IPS DF 6.9 (cell line): ENCODE measurements at regions not wholly inside any gene's neighbourhood (a gene's known extent, or its start where the extent isn't known, plus 50 kb on each side); places are given as distances from the start of the nearest gene placed in this dataset.
A peak's percentile ranks its signal among the peaks of the same experiment; 100 is the strongest.

Source experiments
- DNase-seq: peaks from one replicate; pipeline ENCODE4 v3.0.0-alpha.2; 2013; ENCODE audit warnings: low read depth, low spot score
- H3K27ac ChIP-seq: one replicate; pipeline ENCODE4 v1.5.1; 2013; ENCODE audit warnings: low read length, control low read depth
- H3K27me3 ChIP-seq: 2 replicates; pipeline ENCODE4 v1.6.1; 2013; ENCODE audit warnings: mild to moderate bottlenecking, low read length; ENCODE audit not compliant: control insufficient read depth, insufficient read depth
- H3K36me3 ChIP-seq: 2 replicates; pipeline ENCODE4 v1.6.1; 2013; ENCODE audit warnings: low read length; ENCODE audit not compliant: control insufficient read depth, insufficient read depth
- H3K4me1 ChIP-seq: 2 replicates; pipeline ENCODE4 v1.6.1; 2013; ENCODE audit warnings: low read length; ENCODE audit not compliant: control insufficient read depth, insufficient read depth
- H3K4me3 ChIP-seq: 2 replicates; pipeline ENCODE4 v1.5.1; 2013; ENCODE audit warnings: mild to moderate bottlenecking, low read length
- H3K9me3 ChIP-seq: 2 replicates; pipeline ENCODE4 v1.6.1; 2013; ENCODE audit warnings: low read length, inconsistent platforms; ENCODE audit not compliant: control insufficient read depth, insufficient read depth
- WGBS: extraction: QIAGEN DNeasy Blood & Tissue Kit; methylation state at CpG from one replicate; pipeline ENCODE4 v1.1.7; 2013; ENCODE audit warnings: mixed read lengths, missing lambda C conversion rate; ENCODE audit not compliant: insufficient read length, insufficient coverage; 5-methylcytosine and 5-hydroxymethylcytosine counted together

DNA sequence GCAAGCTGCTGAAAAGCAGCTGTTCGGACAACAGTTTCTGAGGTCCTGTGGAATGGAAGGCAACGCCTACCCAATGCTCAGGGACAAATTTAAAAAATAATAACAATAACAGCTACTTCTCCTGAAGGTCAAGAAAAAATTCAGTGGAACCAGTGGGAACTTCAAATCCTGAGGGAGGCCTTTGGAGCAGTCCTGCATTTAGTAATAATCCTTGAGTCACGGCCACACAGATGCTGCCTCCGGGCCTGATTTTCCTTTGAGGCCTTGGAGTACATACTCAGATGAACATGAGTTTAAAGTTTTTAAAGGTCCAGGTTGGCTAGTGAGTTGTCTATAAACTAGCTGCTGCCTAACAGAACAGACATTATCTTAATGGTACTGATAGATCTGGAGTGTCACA, 268.0 kb downstream of the MSRB3 start:
- Histone ChIP-seq H3K9me3 (no peaks in the 10 kb centered on the region), H3K4me3 (no peak overlapping the region), H3K4me1 (no peaks in the 10 kb centered on the region), H3K27me3 (no peaks in the 10 kb centered on the region), H3K36me3 (no peaks in the 10 kb centered on the region), H3K27ac (no peak overlapping the region)
- WGBS = no CpG with 5 or more reads among the region's 4 CpGs
- DNase-seq = no peak

- DNase-seq = peak; percentile 82
- Histone ChIP-seq H3K9me3 (peaks cover 2% of the 10 kb centered on the region; the same call in 1 of the 2 replicates), H3K36me3 (no peaks in the 10 kb centered on the region), H3K4me1 (no peaks in the 10 kb centered on the region), H3K27me3 (no peaks in the 10 kb centered on the region), H3K4me3 (no peak overlapping the region), H3K27ac (no peak overlapping the region)
- whole genome bisulfite sequencing = no CpG with 5 or more reads among the region's 22 CpGs
Observed at GRCh38 chr12:65556676-65557437, 267.4 kb upstream of the HMGA2 start.

DNA sequence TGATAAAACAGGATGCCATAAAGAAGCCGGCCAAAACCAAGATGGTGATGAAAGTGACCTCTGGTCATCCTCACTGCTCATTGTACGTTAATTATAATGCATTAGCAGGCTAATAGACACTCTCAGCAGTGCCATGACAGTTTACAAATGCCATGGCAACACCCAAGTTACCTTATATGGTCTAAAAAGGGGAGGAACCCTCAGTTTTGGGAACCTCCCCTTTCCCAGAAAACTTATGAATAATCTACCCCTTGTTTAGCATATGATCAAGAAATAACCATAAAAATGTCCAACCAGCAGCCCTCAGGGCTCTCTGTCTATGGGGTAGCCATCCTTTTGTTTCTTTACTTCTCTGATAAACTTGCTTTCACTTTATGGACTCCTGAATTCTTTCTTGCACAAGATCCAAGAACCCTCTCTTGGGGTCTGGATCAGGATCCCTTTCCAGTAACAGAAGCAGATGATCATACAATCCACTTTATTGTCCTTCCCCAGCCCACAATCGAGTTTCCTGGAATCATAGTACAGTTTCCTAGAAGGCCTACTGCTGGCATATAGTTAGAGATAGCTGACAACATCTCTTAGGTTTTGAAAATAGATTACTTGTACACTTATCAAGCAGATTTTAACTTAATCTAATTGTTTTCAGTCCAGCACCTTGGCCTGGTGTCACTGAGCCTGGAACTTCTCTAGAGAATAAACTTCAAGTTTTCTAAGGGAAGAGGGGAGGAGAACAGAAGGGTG, 266.7 kb upstream of the HMGA2 start:
- no CpG with 5 or more reads among the region's 3 CpGs for WGBS
- Histone ChIP-seq H3K27ac (no peak overlapping the region), H3K4me3 (no peak overlapping the region), H3K9me3 (peaks cover 2% of the 10 kb centered on the region; the same call in 1 of the 2 replicates), H3K27me3 (no peaks in the 10 kb centered on the region), H3K4me1 (no peaks in the 10 kb centered on the region), H3K36me3 (no peaks in the 10 kb centered on the region)
- no peak for DNase-seq

DNA sequence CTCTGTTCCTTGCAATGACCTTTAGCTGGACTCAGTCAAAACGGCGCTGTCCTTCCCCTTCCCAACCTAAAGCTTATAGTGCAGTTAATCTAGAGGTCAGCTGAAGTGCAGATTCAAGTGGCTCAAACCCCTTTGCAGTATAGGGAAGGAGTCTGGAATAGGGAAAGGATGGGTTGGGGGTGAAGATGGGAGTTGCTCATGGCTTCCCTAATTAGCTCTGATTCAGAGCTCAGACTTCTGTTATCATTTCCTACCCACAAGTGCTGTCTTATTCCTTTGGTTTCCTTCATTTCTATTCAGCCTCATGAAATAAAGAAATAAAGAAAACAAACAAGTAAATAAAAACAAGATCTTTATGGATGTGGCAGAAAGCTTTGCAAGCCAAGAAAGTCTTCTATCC, 264.0 kb upstream of the HMGA2 start:
- Histone ChIP-seq H3K27ac (no peak overlapping the region), H3K4me3 (no peak overlapping the region), H3K4me1 (no peaks in the 10 kb centered on the region), H3K27me3 (no peaks in the 10 kb centered on the region), H3K9me3 (peaks cover 2% of the 10 kb centered on the region; the same call in 1 of the 2 replicates), H3K36me3 (no peaks in the 10 kb centered on the region)
- no peak for DNase-seq
- WGBS = no CpG with 5 or more reads among the region's 2 CpGs

GRCh38 chr12:65561798-65562382, 262.4 kb upstream of the HMGA2 start:
- Histone ChIP-seq H3K27me3 (no peaks in the 10 kb centered on the region), H3K4me1 (no peaks in the 10 kb centered on the region), H3K4me3 (no peak overlapping the region), H3K27ac (no peak overlapping the region), H3K36me3 (no peaks in the 10 kb centered on the region), H3K9me3 (no peaks in the 10 kb centered on the region)
- no peak for DNase-seq
- no CpG with 5 or more reads among the region's 8 CpGs for WGBS

DNA sequence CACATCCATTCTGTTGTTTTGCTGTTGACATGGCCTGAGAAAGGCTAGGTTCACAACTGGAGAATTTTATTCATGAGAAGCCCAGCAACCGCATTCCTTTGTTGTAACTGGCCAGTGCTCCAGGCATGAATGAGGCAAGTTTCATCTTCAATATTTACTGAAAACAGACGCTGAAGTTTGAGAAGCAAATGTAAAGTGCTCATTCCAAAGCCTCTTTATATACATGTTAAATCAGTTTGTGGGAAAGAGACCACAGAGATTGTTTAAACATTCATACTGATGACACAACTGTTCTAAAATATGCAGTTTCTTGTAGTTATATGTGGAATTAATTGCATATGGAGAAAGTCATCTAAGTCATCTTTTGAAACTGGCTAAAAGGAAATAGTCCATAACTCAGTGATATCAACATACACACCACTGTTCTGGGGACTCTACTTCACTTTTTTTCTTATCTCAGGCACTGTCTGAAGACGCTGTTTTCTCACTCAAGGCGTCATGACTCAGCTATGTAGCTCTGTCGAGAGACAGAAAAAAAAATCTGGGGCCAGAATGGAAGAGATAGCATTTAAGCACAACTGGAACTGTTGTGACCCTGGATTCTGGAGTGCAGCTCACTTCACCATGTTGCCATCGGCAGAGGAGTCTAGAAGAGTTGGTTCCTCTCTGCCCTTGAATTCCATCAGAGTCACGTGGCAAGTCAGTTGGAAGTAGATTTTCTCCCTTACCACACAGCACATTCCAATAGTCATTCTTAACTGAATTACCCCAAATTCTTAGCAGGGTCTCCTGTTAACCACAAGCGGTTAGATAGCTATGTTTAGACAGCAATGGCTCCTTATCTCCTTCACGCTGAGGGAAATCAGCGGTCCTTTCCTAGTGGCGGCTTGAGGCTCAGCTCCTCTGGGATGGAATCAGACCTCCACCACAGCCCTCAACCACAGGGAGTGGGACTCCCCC, 258.4 kb upstream of the HMGA2 start:
- no peaks in the 10 kb centered on the region for H3K9me3 ChIP-seq
- H3K27me3 ChIP-seq = no peaks in the 10 kb centered on the region
- H3K36me3 ChIP-seq = no peaks in the 10 kb centered on the region
- no peaks in the 10 kb centered on the region for H3K4me1 ChIP-seq
- no CpG with 5 or more reads among the region's 11 CpGs for WGBS
- no peak overlapping the region for H3K27ac ChIP-seq
- no peak overlapping the region for H3K4me3 ChIP-seq
- DNase-seq = no peak

DNA sequence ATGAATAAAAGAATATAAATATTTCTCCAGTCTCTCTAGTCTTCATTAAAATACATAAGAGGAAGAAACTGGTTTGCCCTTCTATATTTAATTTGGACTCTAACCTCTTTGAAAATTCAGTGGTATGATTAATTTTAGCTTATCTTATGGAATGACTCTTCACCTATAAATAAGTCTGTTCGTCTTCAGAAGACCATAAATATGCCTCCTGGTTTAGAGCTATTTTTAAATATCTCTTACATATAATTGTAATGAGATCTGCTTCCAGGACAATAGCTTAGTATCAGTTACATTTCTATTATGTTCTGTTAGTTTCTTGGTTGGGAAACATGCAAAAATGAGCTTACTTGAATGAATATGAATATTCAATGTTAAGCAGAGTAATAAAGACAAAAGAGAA, 257.5 kb upstream of the HMGA2 start:
- WGBS = no CpG with 5 or more reads among the region's 1 CpG
- H3K4me1 ChIP-seq = no peaks in the 10 kb centered on the region

DNA sequence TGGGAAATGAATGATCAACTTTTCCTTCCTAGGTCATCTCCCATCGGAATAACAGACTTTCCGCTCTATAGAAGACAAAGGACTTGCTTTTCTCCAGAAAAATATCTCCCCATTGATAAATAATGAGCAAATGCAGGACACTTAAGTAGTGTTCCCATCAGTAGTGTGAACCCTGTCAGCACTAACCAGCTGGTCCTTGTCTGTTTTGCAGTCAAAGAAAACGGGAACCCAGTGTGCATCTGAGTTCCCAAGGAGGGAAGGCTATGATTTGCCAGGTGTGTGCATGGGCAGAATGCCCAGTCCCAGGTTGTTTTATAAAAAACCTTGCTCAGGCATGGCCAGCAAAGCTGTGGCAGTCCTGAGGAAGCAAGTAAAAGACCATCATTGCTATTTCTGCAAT, 256.5 kb upstream of the HMGA2 start:
- Histone ChIP-seq H3K4me1 (no peaks in the 10 kb centered on the region), H3K4me3 (no peak overlapping the region), H3K27me3 (no peaks in the 10 kb centered on the region), H3K9me3 (no peaks in the 10 kb centered on the region), H3K36me3 (no peaks in the 10 kb centered on the region), H3K27ac (no peak overlapping the region)
- DNase-seq = no peak
- no CpG with 5 or more reads among the region's 3 CpGs for WGBS

More for the DNA sequence above, 257.5 kb upstream of the HMGA2 start:
- DNase-seq = no peak
- Histone ChIP-seq H3K27ac (no peak overlapping the region), H3K36me3 (no peaks in the 10 kb centered on the region), H3K9me3 (no peaks in the 10 kb centered on the region), H3K4me3 (no peak overlapping the region), H3K27me3 (no peaks in the 10 kb centered on the region)

GRCh38 chr12:65568517-65568916, 255.8 kb upstream of the HMGA2 start:
- no peaks in the 10 kb centered on the region for H3K4me1 ChIP-seq
- no peaks in the 10 kb centered on the region for H3K27me3 ChIP-seq
- no peak overlapping the region for H3K27ac ChIP-seq
- H3K9me3 ChIP-seq = no peaks in the 10 kb centered on the region
- no CpG with 5 or more reads among the region's 4 CpGs for WGBS
- H3K36me3 ChIP-seq = no peaks in the 10 kb centered on the region
- H3K4me3 ChIP-seq = no peak overlapping the region
- no peak for DNase-seq
